Upper lobe of left lung (tissue), 4 donors: ENCODE measurements at regions not wholly inside any gene's neighbourhood (a gene's known extent, or its start where the extent isn't known, plus 50 kb on each side); places are given as distances from the start of the nearest gene placed in this dataset.

Experiments used
- EP300 ChIP-seq, 4 donors: sonication (generic); formaldehyde crosslinking; IDR thresholded peaks; one replicate each; pipeline ENCODE4 v1.5.1; 2017; ENCODE audit warnings: antibody characterized with exemption in 4 of 4, control low read depth in 2 of 4
- POLR2A ChIP-seq, 4 donors: fragments of 450-650 bp; IDR thresholded peaks; one replicate each; pipeline ENCODE4 v1.5.1; 2016 to 2017; ENCODE audit warnings: antibody characterized with exemption in 4 of 4, mild to moderate bottlenecking in 2 of 4
- POLR2AphosphoS5 ChIP-seq, 2 donors: sonication (generic); formaldehyde crosslinking; IDR thresholded peaks; one replicate each; pipeline ENCODE4 v1.5.1; 2017; ENCODE audit warnings: antibody characterized with exemption in 2 of 2
- TF ChIP-seq, protein P1 (sequence below), 6 experiments: fragments of 450-650 bp in 4 of 6; fragments of 200-600 bp in 2 of 6; sonication (generic) in 2 of 6; IDR thresholded peaks; one replicate each; pipeline ENCODE4 v1.5.1; 2016 to 2019; ENCODE audit warnings: antibody characterized with exemption in 6 of 6

DNA sequence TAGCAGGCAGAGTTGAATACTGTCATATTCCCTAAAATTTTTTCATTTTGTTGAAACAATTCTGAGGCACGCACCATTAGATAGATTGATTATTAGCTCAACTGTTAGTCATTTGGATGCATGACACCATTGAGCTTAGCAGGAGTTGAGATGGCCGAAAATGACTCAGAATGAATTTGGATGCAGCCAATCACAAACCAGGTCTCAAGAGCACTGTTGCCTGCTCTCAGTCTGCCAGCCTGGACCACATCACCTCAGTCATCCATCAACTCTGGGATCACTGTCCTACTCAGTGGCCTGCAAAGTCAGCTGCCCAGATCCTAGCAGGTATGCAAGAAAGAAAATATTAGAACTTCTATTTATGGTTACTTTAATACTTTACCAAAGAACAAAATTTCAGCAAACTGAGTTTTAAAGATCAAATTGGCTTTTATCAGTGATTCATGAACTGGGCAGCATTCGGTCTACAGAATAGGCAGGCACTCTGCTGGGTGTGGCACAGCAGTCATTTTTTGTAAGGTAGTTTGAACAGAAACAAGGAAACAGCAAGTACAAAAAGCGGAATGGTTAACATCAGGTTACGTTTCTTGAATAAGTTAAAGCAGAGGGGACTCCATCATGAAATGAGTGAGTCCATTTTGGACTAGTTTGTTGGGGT is 152.7 kb upstream of the ARHGAP28 start:
- TF ChIP-seq, protein P1, sequence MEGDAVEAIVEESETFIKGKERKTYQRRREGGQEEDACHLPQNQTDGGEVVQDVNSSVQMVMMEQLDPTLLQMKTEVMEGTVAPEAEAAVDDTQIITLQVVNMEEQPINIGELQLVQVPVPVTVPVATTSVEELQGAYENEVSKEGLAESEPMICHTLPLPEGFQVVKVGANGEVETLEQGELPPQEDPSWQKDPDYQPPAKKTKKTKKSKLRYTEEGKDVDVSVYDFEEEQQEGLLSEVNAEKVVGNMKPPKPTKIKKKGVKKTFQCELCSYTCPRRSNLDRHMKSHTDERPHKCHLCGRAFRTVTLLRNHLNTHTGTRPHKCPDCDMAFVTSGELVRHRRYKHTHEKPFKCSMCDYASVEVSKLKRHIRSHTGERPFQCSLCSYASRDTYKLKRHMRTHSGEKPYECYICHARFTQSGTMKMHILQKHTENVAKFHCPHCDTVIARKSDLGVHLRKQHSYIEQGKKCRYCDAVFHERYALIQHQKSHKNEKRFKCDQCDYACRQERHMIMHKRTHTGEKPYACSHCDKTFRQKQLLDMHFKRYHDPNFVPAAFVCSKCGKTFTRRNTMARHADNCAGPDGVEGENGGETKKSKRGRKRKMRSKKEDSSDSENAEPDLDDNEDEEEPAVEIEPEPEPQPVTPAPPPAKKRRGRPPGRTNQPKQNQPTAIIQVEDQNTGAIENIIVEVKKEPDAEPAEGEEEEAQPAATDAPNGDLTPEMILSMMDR (IDR thresholded peaks at IDR 0.05): no peak
- no peak for TF ChIP-seq POLR2AphosphoS5 (IDR thresholded peaks at IDR 0.05)
- no peak for TF ChIP-seq EP300 (IDR thresholded peaks at IDR 0.05)
- no peak for TF ChIP-seq POLR2A (IDR thresholded peaks at IDR 0.05)
